ENCODE measurements at regions not wholly inside any gene's neighbourhood (a gene's known extent, or its start where the extent isn't known, plus 50 kb on each side); places are given as distances from the start of the nearest gene placed in this dataset.

DNA sequence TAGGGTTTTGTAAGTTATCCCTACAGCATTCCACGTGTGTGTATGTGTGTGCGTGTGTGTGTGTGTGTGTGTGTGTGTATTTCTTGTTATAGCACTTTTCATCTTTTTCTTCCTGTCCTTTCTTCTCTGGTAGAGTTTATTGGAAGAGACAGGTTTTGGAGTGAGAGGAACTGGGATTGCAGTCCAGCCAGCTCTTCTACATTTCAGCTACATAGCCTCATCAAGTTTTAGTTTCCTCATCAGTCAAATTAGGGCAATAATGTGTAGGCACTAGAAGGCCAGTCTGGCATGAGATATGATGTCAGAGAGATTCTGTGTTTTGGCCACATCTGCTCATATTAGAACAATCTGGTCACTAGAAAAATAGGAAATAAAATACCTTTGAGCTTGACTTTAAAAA, 1283.5 kb upstream of the TENM4 start (continued):
- TF ChIP-seq TP53 (CRISPR knock-in tag; IDR thresholded peaks at IDR 0.05), result no peak
- no peak for TF ChIP-seq NPAS2 (CRISPR knock-in tag; IDR thresholded peaks at IDR 0.05; ENCODE audit: borderline replicate concordance)
- TF ChIP-seq KDM5A (IDR thresholded peaks at IDR 0.05), result no peak
- TF ChIP-seq, protein P1, sequence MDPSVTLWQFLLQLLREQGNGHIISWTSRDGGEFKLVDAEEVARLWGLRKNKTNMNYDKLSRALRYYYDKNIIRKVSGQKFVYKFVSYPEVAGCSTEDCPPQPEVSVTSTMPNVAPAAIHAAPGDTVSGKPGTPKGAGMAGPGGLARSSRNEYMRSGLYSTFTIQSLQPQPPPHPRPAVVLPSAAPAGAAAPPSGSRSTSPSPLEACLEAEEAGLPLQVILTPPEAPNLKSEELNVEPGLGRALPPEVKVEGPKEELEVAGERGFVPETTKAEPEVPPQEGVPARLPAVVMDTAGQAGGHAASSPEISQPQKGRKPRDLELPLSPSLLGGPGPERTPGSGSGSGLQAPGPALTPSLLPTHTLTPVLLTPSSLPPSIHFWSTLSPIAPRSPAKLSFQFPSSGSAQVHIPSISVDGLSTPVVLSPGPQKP (IDR thresholded peaks at IDR 0.05; ENCODE audit: low read depth, low read length), result no peak
- no peak for TF ChIP-seq ESRRA (IDR thresholded peaks at IDR 0.05; ENCODE audit: borderline replicate concordance, low read length)

DNA sequence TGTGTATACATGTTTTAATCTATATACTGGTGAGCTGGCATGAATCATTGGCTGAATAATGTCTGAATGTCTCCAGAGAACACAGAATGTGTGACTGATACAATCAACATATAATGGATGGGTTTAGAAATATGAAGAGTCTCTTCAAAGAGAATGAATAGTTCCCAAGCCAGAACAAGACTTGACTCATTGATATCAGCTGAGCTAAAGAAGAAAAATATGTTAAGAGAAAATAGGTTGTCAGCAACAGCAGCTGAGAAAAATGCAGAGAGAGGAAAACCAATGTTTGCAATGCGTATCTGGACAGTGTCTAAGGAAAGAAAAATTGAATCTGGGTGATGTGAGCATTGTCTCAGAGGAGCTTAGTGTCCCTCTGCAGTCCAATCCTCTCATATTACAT, 1281.8 kb upstream of the TENM4 start:
- ATAC-seq (no peak), DNase-seq (ENCODE audit: low read depth in 1 of 2, low spot score in 1 of 2) (no peak)
- WGBS (ENCODE audit: missing lambda C conversion rate), result 52% methylated on average over 1 of the region's 1 CpG

DNA sequence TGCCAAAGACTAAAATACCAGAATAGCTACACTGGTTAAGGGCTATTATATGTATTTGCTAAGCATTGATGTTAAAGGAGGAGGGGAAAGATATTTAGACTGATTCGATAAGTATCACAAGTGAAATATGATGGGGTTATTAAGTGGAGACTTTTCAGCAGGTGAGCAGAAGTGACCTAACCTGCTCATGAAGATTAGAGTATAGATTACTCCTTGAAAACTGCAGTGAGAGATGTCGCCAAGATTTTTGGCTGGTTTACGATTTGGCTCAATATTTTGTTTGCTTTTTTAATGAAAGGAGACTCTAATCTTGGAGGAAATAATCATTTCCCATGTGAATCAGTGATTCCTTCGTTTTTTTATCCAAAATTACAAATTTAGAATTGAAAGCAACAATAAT, 1279.5 kb upstream of the TENM4 start:
- no peaks in the 10 kb centered on the region for H3K4me1 ChIP-seq
- DNase-seq (ENCODE audit: low read depth in 1 of 2, low spot score in 1 of 2), result no peak
- 13% methylated on average over 4 of the region's 4 CpGs for WGBS (ENCODE audit: missing lambda C conversion rate)
- no peak for ATAC-seq
- CTCF ChIA-PET, result no interaction called here
- POLR2A ChIA-PET, result no interaction called here
- H3K4me3 ChIP-seq, result no peak overlapping the region
- no peaks in the 10 kb centered on the region for H3K9me3 ChIP-seq
- FAIRE-seq, result no peak
- no peak overlapping the region for H3K27ac ChIP-seq
- no peak overlapping the region for H3K4me2 ChIP-seq
- TF ChIP-seq HDAC2 (IDR thresholded peaks at IDR 0.05), result no peak
- TF ChIP-seq ZNF302 (CRISPR knock-in tag; IDR thresholded peaks at IDR 0.05), result no peak
- no peak for TF ChIP-seq HOXA7 (CRISPR knock-in tag; IDR thresholded peaks at IDR 0.05)
- TF ChIP-seq, protein P2, sequence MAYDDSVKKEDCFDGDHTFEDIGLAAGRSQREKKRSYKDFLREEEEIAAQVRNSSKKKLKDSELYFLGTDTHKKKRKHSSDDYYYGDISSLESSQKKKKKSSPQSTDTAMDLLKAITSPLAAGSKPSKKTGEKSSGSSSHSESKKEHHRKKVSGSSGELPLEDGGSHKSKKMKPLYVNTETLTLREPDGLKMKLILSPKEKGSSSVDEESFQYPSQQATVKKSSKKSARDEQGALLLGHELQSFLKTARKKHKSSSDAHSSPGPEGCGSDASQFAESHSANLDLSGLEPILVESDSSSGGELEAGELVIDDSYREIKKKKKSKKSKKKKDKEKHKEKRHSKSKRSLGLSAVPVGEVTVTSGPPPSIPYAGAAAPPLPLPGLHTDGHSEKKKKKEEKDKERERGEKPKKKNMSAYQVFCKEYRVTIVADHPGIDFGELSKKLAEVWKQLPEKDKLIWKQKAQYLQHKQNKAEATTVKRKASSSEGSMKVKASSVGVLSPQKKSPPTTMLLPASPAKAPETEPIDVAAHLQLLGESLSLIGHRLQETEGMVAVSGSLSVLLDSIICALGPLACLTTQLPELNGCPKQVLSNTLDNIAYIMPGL (CRISPR knock-in tag; IDR thresholded peaks at IDR 0.05; ENCODE audit: borderline replicate concordance), result no peak
- no peak for TF ChIP-seq CHD4 (IDR thresholded peaks at IDR 0.05; ENCODE audit: borderline replicate concordance)
- TF ChIP-seq, protein P3, sequence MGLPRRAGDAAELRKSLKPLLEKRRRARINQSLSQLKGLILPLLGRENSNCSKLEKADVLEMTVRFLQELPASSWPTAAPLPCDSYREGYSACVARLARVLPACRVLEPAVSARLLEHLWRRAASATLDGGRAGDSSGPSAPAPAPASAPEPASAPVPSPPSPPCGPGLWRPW (IDR thresholded peaks at IDR 0.05), result no peak
- TF ChIP-seq CBX2 (IDR thresholded peaks at IDR 0.05; ENCODE audit: borderline replicate concordance, low read depth), result no peak
- TF ChIP-seq, protein P4, sequence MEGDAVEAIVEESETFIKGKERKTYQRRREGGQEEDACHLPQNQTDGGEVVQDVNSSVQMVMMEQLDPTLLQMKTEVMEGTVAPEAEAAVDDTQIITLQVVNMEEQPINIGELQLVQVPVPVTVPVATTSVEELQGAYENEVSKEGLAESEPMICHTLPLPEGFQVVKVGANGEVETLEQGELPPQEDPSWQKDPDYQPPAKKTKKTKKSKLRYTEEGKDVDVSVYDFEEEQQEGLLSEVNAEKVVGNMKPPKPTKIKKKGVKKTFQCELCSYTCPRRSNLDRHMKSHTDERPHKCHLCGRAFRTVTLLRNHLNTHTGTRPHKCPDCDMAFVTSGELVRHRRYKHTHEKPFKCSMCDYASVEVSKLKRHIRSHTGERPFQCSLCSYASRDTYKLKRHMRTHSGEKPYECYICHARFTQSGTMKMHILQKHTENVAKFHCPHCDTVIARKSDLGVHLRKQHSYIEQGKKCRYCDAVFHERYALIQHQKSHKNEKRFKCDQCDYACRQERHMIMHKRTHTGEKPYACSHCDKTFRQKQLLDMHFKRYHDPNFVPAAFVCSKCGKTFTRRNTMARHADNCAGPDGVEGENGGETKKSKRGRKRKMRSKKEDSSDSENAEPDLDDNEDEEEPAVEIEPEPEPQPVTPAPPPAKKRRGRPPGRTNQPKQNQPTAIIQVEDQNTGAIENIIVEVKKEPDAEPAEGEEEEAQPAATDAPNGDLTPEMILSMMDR (IDR thresholded peaks at IDR 0.05), result no peak
- TF ChIP-seq BHLHE40 (IDR thresholded peaks at IDR 0.05; ENCODE audit: low read depth, low read length), result no peak
- TF ChIP-seq SMC3 (IDR thresholded peaks at IDR 0.05), result no peak
- TF ChIP-seq EP300 (IDR thresholded peaks at IDR 0.05), result no peak
- TF ChIP-seq FOSL2 (IDR thresholded peaks at IDR 0.05), result no peak
- no peak for TF ChIP-seq FOSL2 (CRISPR knock-in tag; IDR thresholded peaks at IDR 0.05)
- TF ChIP-seq, protein P5, sequence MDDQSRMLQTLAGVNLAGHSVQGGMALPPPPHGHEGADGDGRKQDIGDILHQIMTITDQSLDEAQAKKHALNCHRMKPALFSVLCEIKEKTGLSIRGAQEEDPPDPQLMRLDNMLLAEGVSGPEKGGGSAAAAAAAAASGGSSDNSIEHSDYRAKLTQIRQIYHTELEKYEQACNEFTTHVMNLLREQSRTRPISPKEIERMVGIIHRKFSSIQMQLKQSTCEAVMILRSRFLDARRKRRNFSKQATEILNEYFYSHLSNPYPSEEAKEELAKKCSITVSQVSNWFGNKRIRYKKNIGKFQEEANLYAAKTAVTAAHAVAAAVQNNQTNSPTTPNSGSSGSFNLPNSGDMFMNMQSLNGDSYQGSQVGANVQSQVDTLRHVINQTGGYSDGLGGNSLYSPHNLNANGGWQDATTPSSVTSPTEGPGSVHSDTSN (IDR thresholded peaks at IDR 0.05), result no peak
- TF ChIP-seq ESRRA (IDR thresholded peaks at IDR 0.05; ENCODE audit: borderline replicate concordance, low read length), result no peak

More for the DNA sequence above, 1281.8 kb upstream of the TENM4 start:
- Histone ChIP-seq H3K4me1 (no peaks in the 10 kb centered on the region), H3K4me2 (no peak overlapping the region), H3K9me3 (no peaks in the 10 kb centered on the region), H3K27ac (no peak overlapping the region), H3K4me3 (no peak overlapping the region)
- TF ChIP-seq BHLHE40 (IDR thresholded peaks at IDR 0.05; ENCODE audit: low read depth, low read length) (no peak), NFE2L2 (conservative IDR thresholded peaks at IDR 0.05; ENCODE audit: low read length) (no peak), PHF8 (IDR thresholded peaks at IDR 0.05; ENCODE audit: borderline replicate concordance, low read depth) (no peak), FOXS1 (CRISPR knock-in tag; IDR thresholded peaks at IDR 0.05) (no peak), HEYL (CRISPR knock-in tag; IDR thresholded peaks at IDR 0.05) (no peak), HOXA7 (CRISPR knock-in tag; IDR thresholded peaks at IDR 0.05) (no peak), JUN (IDR thresholded peaks at IDR 0.05) (no peak), SREBF2 (IDR thresholded peaks at IDR 0.05) (no peak), CBX8 (IDR thresholded peaks at IDR 0.05) (no peak), HDAC2 (IDR thresholded peaks at IDR 0.05) (no peak), CEBPB (IDR thresholded peaks at IDR 0.05) (no peak), ZC3H11A (IDR thresholded peaks at IDR 0.05) (no peak), JUNB (IDR thresholded peaks at IDR 0.05) (no peak)
- TF ChIP-seq, protein P3 (IDR thresholded peaks at IDR 0.05), result no peak
- TF ChIP-seq, protein P4 (IDR thresholded peaks at IDR 0.05), result no peak
- TF ChIP-seq, protein P1 (IDR thresholded peaks at IDR 0.05; ENCODE audit: low read depth, low read length), result no peak
- no peak for FAIRE-seq
- POLR2A ChIA-PET, result no interaction called here
- CTCF ChIA-PET, result no interaction called here
